GM18519 (cell line): ENCODE measurements at regions not wholly inside any gene's neighbourhood (a gene's known extent, or its start where the extent isn't known, plus 50 kb on each side); places are given as distances from the start of the nearest gene placed in this dataset.

Experiments used
- ATAC-seq: cut with Tn5 transposase; IDR thresholded peaks from one replicate; pipeline ENCODE4 v1.9.1; 2021; ENCODE audit warnings: mild to moderate bottlenecking, moderate library complexity; ENCODE audit not compliant: unreplicated experiment, low FRiP score

DNA sequence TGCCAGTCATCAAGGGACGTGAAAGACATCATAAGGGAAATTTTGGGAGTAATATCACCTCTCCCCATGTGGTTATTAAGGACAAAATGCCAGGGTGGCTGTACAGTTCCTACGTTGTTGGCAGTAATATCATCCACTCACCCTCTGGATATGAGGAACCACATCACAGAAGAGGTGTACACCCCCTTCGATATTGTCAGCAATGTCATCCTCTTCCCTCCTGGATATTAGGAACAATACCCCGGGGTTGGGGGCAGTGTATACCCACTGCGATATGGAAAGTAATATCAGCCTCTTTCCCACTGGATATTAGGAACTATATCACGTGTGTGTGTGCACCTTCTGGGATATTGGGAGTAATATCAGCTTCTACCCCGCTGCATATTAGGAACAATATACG, 1933.3 kb downstream of the SUCLG1 start:
- no peak for ATAC-seq

DNA sequence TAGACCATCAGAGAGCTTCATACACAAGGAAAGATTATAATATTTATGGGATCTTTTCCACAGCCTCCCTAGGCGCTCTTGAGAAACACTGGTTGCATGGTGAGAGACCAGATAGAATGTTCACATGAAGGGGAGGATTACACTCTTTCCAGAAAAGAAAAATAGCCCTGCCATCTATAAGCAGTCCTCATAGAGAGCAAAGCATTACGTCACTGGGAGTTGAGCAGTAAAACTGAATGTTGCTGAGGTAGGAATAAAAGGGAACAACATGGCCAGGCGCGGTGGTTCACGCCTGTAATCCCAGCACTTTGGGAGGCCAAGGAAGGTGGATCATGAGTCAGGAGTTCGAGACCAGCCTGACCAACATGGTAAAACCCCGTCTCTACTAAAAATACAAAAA, 1934.3 kb downstream of the SUCLG1 start:
- no peak for ATAC-seq

DNA sequence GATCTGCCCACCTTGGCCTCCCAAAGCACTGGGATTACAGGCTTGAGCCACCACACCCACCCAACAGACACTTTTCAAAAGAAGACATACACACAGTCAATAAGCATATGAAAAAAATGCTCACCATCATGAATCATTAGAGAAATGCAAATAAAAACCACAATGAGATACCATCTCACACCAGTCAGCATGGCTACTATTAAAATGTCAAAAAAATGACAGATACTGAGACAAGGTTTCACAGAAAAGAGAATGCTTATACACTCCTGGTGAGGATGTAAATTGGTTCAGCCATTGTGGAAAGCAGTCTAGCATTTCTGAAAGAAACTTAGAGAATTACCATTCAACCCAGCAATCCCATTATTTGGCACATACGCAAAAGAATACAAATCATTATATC, 1947.2 kb downstream of the SUCLG1 start:
- ATAC-seq = no peak

DNA sequence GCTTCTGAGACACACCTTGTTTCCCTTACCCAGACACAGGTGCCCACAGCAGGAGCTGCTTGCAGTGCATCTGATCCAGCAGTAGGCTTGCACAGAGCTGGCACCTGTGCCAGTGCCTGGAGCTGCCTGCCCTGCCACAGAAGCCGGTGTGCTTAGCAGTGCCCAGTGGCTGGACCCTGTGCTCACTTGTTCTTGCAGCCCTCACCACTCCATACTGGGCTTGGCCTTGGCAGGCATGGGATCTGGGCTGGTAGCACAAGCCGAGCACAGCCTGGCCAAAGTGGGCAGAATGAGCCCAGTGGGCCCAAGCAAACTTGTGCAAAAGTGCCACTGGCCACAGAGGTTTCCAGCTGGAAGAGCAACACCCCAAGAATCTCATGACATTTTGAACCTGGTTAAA, 1950.4 kb downstream of the SUCLG1 start:
- ATAC-seq = no peak

DNA sequence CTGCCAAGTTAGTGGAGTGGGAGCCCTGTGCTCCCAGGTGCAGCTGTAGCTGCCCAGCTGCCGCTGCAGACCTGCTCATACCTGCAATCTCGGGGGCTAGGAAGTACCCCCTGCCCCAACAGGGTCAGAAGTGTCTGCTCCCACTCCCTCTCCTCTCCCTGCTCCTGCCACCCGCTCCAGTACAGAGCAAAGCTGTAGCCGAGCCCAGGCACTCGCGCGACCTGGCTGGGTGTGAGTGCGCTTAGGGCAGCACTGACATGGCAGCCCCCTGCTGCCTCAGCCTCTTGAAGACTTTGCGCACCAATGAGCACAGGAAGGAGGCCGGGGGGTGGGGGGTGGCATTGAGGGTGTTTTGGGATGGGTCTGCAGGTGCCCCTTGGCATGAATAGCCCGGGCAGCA, 1951.4 kb downstream of the SUCLG1 start:
- no peak for ATAC-seq

DNA sequence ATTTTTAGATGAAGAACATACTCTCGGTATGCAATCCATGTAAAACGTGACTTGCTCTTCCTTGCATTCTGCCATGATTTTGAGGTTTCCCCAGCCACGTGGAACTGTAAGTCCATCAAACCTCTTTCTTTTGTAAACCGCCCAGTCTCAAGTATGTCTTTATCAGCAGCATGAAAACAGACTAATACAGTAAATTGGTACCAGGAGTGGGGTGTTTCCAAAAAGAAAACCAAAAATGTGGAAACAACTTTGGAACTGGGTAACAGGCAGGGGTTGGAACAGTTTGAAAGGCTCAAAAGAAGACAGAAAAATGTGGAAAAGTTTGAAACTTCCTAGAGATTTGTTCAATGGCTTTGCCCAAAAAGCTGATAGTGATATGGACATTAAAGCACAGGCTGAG, 1957.9 kb downstream of the SUCLG1 start:
- ATAC-seq = no peak

DNA sequence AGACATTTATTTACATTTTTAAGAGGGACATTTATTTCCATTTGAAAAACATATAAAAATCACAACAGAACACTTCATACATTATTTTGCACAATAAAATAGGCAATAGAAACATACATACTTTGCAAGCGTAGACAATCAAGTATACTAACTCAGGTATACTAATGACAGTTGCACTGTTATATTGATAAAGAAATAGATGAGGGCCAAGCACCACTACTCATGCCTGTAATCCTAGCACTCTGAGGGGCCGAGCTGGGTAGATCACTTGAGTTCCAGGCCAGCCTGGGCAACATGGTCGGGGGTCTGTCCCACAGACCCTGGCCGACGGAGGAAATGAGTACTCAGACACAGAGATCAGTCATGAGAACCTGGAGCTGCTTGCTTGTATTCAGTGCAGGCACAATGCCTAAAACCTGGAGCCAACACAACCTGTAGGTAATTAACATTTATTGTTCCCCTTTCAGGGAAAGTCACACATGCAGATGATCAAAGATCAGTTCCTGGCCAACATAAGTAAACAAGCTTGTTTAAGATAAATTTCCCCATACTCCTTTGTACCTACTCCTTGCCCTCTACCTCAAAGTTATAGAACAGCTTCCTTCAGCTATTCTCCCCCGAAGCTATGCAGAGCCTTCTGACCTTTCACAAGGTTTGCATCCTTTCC, 1960.2 kb downstream of the SUCLG1 start:
- ATAC-seq = no peak

DNA sequence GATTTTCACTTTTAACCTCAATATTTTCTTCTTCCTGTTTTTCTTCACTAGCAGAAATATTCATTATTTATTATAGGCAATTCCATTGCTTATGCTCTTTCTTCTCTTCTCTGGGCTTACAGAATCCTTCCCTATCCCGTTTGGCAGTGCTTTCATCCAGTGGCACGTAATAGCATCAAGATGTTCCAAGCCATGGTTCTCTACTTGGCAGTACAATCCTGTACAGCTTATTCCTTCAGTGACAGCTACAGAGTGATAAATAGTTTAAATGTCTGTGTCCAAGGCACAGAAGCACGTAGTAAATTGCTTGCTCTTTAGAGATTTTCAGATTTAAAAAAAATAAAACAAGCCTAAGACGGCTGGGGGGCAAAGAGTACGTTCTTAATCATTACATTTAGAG, 1964.3 kb downstream of the SUCLG1 start:
- ATAC-seq = no peak

DNA sequence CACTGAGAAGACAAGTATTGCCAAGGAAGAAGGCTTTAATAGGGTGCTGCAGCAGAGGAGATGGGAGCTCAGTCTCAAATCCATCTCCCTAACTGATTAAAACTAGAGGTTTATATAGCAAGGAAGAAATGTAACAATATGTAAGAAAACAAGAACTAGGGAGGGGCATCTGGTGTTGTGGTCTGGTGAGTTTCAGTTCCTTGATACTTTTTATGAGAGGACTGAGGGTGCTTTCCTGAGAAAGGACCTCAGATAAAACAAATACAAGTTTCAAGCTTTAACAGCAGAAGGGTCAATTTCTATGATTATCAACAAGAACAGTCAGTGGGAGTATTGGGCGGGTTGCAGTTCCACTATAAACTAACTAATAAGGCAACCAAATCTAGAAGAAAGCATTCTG, 1967.5 kb downstream of the SUCLG1 start:
- no peak for ATAC-seq

DNA sequence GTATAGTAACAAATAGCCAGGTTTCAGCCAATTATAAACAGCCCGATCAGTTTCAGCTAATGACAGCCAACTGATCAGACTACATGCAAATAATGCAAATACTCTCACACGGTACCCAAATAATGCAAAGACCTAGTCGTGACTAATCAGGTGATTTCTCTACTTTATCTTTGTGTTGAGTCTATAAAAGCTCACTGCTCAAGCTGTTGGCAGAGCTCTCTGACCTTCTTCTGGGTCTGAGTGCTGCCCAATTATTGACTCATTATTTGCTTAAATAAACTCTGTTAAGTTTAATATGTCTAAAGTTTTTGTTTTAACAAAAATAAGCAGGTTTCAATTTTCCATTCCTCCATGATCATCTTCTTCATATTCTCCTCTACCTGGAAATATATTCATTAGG, 1971.7 kb downstream of the SUCLG1 start:
- ATAC-seq = no peak

DNA sequence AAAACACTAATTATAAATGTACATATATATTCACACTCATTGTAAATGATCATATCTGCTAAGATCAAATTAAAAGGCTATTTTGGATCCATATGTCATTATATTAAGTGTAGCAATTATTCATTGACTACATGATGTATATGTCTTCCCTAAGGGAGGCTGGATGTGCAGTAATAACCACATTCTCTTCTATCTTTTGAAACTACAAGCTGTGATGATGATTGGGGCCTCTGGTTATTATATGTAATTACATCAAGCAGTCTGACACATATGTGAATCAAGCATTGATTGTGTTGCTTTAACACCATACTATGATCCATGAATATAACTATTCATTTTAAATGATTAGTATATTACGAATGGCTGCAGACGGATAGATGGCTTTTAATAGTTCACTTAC, 1973.4 kb downstream of the SUCLG1 start:
- ATAC-seq = no peak

DNA sequence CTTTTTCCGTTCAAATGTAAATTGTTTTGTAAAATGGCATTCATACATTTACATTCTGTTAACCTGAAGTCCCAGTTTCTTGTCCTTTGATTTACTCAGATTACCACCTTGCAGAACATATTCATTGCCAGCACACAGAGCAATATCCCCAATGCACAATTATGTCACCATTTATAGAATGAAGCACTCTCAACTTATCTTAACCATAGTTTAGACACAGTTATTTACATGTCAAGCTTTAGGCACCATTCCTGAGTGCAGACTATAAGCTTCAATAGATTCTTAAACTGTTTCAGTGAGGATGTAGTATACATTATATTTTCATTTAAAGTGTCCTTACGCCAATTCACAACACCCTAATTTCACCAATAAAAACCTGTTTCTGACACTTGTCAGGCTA, 1977.9 kb downstream of the SUCLG1 start:
- no peak for ATAC-seq

DNA sequence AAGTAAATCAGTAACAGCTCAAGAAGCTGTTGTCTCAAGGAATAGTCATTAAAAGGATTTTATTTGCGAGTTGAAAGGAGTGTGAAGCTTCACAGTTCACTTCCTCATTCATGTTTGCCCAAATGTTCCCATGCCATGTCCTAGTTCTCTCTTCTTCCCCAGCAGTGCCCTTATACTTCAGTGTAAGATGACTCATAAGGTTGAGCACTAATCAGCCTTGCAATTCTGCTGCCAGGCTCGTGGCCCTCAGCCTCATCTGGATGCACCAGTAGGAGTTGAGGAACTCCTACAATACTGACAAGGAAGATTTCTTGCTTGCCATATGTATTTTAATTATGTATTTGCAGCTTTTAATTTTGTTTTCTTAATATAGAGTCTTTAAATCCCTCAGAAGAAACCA, 1980.4 kb downstream of the SUCLG1 start:
- no peak for ATAC-seq

DNA sequence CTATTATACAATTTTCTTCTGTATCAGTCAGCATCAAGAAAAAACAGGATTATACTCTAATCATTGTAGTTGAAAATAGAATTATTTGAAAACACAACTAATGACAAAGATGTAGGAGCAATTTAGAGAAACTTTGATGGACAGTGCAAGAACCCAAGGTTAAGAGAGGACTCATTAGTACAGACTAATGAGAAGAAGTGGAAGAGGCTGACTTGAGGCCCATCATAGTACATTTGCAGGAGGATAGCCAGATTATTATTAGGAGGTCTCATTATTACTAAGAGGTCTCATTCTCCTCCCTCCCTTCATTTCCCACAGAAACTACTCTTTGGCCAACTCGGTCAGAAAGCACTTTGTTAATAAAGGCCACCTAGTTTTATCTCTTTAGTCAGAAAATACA, 1983.0 kb downstream of the SUCLG1 start:
- ATAC-seq = no peak

DNA sequence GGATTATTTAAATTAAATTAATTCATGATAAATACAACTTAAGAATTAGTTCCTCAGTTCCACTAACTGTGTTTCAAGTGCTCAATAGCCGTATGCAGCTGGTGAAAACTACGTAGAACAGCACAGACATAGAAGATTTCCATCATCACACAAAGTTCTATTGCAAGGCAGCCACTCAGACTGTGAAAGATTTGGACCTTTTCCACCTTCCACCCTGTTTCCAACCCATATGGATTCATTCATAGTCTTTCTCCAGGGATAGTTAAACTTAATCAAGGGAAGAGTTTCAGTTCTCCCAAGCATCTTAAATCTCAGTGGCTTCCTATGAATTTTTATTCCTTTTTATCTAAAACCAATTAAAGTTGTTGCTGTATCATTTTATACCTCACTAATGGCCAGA, 2030.8 kb downstream of the SUCLG1 start:
- ATAC-seq = no peak

DNA sequence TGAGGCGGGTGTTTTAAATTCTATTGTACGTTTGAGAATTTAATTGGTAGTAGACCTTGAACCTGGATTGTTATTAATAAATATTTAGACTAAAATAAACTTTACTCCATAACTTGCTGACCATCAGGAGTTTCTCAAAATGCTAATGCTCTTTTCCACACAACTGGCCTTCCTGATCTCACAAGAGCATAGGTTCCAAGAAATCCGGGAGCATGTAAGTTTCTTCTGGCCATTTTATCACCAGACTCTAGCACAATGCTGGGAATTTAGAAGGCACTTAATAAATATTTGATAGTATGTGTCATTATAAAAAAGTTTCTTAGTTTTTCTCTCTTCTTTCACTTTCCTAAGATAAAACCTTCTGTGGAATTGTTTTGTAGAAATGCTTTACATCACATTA, 2047.1 kb downstream of the SUCLG1 start:
- no peak for ATAC-seq

DNA sequence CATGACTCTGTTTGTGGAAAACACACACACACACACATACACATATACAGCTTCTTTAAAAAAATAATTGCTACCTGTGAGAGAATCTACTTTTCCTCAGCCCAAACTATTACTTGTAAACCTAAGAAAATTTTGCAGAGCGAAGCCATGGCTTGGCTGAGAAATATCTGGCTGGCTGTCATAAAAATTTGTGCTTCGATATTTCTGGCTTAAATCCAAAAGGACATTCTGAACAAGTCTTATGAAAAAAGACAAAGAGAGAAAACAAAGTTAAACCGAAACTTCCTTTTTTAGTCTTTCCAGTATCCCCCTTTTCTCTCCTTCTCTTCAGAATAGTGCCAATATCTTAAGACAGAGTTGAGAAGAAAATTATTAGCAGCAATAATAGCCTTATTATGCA, 2048.0 kb downstream of the SUCLG1 start:
- ATAC-seq = no peak

DNA sequence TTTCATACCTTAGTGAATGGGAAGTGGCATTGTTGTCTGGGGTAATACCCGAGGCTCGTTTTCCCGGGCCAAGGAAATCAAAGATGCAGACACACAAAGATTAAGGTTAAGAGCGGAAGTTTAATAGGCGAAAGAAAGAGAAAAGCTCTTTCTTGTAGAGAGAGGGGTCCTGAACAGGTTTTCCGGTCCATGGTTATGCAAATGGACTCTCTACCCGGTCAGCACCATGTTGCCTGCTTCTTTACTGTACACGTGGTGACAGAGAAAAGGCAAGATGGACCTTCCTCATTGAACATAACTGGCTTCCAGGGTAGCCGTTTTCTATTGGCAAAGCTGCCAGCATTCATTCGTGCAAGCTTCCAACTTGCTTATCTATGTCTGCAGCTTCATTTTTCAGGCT, 2063.5 kb downstream of the SUCLG1 start:
- no peak for ATAC-seq

DNA sequence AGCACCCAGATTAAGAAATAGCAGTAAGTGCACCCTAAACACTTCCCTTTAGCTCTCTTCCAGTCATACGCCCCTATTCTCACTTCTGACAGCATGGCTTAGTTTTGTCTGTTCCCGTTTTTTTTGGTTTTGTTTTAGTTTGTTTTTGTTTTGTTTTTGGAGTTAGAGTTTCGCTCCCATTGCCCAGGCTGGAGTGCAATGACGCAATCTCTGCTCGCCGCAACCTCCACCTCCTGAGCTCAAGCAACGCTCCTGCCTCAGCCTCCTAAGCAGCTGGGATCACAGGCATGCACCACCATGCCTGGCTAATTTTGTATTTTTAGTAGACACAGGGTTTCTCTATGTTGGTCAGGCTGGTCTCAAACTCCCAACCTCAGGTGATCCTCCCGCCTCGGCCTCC, 2067.7 kb downstream of the SUCLG1 start:
- ATAC-seq = no peak

DNA sequence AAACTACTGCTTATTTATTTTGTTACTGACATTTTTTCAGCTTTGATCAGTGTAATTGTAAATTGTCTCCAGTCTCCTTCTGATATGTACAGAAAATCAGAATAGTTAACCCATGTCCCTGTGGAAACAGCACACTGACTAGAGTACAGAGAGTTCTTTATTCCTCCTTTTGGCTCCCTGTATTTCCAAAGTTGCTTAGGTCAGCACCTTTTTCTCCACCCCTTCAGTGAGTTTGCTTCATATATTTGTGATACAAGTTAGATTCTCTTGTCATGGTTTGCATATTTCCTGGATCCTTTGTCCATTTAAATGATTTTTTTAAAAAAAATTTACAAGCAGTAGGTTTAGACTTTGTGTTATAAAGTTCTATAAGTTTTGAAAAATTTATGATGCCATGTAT, 2051.1 kb upstream of the LRRTM1 start:
- ATAC-seq = no peak

DNA sequence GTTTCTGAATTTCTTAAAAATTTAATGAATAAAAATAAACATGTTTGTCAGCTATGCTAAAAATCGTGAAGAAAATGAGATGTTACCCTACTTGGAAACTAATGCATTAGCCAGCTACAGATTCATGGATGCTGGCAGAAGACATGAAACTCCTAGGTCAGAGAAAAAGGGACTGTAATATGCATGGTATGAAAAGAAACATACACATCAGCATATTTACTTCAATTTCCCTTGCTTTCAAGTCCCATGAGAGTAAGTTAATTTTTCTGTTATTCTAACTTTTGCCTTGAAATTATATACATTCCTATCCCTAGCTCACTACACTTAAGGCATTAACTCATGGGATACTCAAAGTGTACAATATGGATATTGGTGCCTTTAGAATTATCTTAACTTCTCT, 2041.4 kb upstream of the LRRTM1 start:
- no peak for ATAC-seq

DNA sequence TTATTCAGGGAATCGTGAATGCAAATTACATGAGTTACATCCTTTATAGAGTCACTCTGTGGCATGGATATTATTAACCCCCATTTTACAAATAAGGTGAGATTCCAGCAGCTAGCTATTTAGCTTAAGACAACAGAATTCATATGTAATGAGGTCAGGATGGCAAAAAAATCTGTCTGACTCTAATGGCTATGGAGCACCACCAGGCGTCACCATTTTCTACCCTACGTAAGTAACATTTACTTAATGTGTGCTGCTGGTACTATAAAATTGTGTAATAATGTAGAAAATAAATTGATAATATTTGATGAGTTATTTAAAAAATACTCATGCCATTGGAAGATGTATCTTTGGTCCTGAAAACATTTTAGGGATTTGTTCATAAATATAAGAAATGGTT, 2040.1 kb upstream of the LRRTM1 start:
- no peak for ATAC-seq

DNA sequence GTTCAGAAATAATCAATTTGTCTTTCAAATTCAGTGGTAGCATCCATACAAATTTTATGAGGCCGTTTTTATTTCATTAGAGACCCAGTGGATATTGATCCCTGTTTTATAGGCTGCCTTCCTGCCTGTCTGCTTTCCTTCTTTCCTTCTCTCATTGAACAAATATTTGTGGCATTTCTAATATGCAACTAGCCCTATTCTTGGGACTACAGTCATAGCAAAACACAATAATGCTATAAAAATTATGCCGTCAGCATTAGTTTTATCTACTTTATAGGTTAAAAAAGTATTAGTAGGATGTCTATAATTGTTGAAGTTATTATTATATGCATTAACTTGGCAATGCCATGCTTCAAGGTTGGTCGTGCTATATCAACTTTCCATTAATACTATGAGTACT, 2037.8 kb upstream of the LRRTM1 start:
- no peak for ATAC-seq
